Astrocyte of the cerebellum (primary cell): ENCODE measurements at regions not wholly inside any gene's neighbourhood (a gene's known extent, or its start where the extent isn't known, plus 50 kb on each side); places are given as distances from the start of the nearest gene placed in this dataset.

Source experiments
- DNase-seq: peaks from one replicate; pipeline ENCODE4 v3.0.0-alpha.2; 2011; ENCODE audit warnings: low read depth
- H3K4me3 ChIP-seq: 2 replicates; pipeline ENCODE4 v1.5.1; 2011; ENCODE audit warnings: mild to moderate bottlenecking, low read depth, low read length, moderate library complexity
- in situ Hi-C: cut with HindIII; loops from 2 replicates; pipeline ENCODE4 v1.10.0; 2017; ENCODE audit warnings: low sequenced_read_pairs
- TF ChIP-seq, protein P1 (sequence below): IDR thresholded peaks from 2 replicates; pipeline ENCODE4 v1.5.1; 2012; ENCODE audit warnings: low read length, low read depth, moderate library complexity, mild to moderate bottlenecking; ENCODE audit errors: missing control alignments

DNA sequence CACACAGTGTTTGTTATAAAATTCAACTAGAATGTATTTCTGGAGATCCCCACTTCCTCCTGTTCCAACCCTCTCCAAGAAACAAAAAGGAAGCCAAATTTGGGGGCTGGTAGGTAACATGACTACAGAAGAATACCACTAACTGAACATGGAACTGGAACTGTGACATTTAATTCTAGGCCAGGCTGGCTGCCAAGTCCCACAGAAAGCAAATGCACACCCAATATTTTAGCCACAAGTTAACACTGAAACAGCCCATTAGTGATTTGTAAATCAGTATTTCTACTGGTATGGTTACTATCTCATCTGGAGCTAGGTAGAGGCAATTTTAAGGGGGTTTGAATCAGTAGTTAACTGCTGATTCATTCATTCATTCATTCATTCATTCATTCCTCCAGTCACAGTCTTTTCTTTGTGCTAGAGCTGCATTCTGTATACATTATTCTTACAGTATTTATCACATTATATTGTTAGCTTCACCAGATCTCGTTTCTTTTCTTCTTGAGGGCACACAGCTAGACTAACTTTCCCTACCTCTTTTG, 131.7 kb upstream of the GDNF start:
- DNase-seq: no peak
- H3K4me3 ChIP-seq: no peak overlapping the region
- in situ Hi-C loops: no loop called here
- TF ChIP-seq, protein P1, sequence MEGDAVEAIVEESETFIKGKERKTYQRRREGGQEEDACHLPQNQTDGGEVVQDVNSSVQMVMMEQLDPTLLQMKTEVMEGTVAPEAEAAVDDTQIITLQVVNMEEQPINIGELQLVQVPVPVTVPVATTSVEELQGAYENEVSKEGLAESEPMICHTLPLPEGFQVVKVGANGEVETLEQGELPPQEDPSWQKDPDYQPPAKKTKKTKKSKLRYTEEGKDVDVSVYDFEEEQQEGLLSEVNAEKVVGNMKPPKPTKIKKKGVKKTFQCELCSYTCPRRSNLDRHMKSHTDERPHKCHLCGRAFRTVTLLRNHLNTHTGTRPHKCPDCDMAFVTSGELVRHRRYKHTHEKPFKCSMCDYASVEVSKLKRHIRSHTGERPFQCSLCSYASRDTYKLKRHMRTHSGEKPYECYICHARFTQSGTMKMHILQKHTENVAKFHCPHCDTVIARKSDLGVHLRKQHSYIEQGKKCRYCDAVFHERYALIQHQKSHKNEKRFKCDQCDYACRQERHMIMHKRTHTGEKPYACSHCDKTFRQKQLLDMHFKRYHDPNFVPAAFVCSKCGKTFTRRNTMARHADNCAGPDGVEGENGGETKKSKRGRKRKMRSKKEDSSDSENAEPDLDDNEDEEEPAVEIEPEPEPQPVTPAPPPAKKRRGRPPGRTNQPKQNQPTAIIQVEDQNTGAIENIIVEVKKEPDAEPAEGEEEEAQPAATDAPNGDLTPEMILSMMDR: no peak

DNA sequence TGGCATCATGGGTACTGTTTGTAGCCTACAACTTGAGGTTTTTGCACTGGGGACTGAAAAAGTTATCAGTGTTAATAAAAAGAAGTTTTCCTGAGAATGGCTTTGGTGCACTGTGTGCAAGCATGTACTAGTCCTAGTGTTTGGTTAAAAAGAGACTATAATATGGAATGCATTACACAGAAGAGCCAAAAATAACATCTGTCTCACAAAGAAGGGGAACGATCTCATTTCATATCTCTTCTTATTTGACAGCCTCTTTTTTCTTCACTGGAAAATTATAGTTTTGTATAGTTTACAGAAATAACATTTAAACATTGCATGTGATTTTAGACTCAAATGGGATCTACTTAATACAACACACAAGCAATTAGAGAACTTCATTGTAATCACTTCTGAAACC, 127.0 kb upstream of the GDNF start:
- DNase-seq: no peak
- TF ChIP-seq, protein P1: no peak
- no peak overlapping the region for H3K4me3 ChIP-seq
- in situ Hi-C loops: no loop called here

DNA sequence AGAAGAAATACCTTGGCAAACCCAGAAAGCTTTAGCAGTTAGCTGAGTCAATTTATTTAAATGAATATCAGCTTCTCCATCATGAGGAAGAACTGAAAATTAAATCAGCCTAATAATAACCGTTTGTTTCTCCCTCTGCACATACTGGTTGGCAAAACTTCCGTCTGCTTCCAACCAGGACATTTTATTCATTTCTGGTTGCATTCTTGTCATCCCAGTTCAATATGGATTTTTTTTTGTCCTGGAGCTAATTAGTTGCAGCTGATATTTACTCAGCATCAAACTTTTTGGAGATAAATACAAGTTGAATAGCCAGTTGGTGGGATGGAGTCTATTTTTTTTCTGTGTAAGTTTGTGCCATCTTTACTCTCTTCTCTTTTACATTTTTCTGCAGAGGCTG, 126.5 kb upstream of the GDNF start:
- DNase-seq: no peak
- in situ Hi-C loops: no loop called here
- TF ChIP-seq, protein P1: no peak
- H3K4me3 ChIP-seq: no peak overlapping the region

DNA sequence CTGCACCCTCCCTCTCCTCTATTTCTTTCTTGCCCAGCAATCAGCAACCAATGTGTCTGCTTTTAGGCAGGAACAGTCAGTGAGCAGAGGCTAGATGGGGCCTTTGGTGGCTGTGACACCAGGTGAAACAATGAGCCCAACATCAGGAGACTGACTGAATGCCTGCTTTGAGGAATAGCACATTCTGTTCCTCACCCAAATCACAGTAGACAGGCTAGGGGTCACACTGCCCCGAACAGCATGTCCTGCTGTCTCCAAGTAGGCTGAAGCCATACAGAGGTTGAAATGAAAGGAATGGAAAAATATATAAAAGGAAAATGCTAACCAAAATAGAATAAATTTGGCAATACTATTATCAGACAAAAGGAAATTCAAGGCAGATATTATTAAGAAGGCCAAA, 122.5 kb upstream of the GDNF start:
- in situ Hi-C loops: no loop called here

DNA sequence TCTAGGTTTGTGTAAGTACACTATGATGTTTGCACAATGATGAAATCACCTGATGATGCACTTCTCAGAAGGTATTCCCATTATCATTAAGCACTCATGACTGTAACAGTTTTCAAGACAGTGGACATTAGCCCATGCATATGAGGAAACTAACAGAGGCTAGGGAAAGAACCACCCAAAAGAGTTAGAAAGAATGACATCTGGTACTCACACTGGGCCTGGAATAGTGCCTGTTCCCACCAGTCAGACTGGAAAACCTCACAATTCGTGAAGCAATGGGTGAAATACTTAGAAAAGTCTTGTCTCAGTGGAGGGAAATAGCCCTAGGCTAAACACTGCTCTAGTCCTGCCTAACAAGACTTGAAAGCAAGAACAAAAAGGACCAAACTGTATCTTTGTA, 117.4 kb upstream of the GDNF start:
- TF ChIP-seq, protein P1: no peak
- in situ Hi-C loops: no loop called here
- no peak for DNase-seq
- H3K4me3 ChIP-seq: no peak overlapping the region

More for the DNA sequence above, 122.5 kb upstream of the GDNF start:
- TF ChIP-seq, protein P1: no peak
- no peak overlapping the region for H3K4me3 ChIP-seq
- no peak for DNase-seq

DNA sequence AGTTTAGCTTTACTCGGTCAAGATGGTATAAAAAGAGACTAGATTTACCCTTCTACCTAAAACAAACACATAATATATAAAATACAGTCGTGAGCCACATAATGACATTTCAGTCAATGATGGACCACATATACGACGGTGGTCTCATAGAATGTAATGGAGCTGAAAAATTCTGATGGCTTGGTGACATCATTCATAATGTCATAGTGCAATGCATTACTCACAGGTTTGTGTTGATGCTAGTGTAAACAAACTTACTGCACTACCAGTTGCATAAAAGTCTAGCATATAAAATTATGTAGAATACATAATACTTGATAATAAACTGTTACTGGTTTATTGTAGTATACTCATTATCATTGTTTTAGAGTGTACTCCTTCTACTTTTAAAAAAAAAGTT, 115.9 kb upstream of the GDNF start:
- no peak overlapping the region for H3K4me3 ChIP-seq
- TF ChIP-seq, protein P1: no peak
- DNase-seq: no peak
- in situ Hi-C loops: no loop called here

DNA sequence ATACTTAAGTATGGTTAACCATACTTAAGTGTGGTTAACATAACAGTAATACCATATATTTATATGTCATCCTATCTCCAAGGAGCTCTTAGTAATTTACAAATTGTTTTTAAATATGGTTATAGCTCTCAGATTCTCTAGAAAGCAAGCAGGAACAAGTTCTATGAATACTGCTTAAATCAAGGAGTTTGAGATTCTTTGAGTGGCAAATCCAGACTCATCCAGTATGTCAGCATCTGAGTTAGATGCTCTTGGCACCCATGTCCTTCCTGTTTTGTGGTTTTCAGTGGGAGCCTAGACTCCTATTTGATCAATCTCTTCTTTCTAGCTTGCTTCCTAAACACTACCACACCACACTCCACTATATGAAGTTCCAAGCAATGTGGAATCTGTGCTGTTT, 114.7 kb upstream of the GDNF start:
- TF ChIP-seq, protein P1: no peak
- in situ Hi-C loops: no loop called here
- no peak for DNase-seq
- no peak overlapping the region for H3K4me3 ChIP-seq
